Natural killer cell treated with Interleukin-12 subunit alpha and Interleukin-12 subunit beta and Interleukin-15 and Interleukin-18, amount 100 ng/mL, for 72 hours (primary cell): ENCODE measurements at regions not wholly inside any gene's neighbourhood (a gene's known extent, or its start where the extent isn't known, plus 50 kb on each side); places are given as distances from the start of the nearest gene placed in this dataset.
A peak's percentile ranks its signal among the peaks of the same experiment; 100 is the strongest.

Experiments used
- ATAC-seq, 2 donors: fragments of 150-1000 bp; cut with Tn5 transposase in 1 of 2; sonication (Bioruptor Pico), chemical (Tn5 transposase) in 1 of 2; 2 replicates each; pipeline ENCODE4 v1.10.0; 2021
- DNase-seq: peaks from one replicate; pipeline ENCODE4 v3.0.0; 2022; ENCODE audit warnings: low spot score
- H3K27ac Mint-ChIP-seq, 2 donors: 1 replicate in 1 of 2; 2 replicates in 1 of 2; pipeline ENCODE4 v1.8.0; 2022; ENCODE audit warnings: mixed read lengths in 2 of 2, mild to moderate bottlenecking in 1 of 2, moderate library complexity in 1 of 2
- H3K27me3 Mint-ChIP-seq, 2 donors: 1 replicate in 1 of 2; 2 replicates in 1 of 2; pipeline ENCODE4 v1.8.0; 2022; ENCODE audit warnings: mixed read lengths in 2 of 2
- H3K36me3 Mint-ChIP-seq: one replicate; pipeline ENCODE4 v1.8.0; 2022; ENCODE audit warnings: mixed read lengths
- H3K4me1 Mint-ChIP-seq, 2 donors: 1 replicate in 1 of 2; 2 replicates in 1 of 2; pipeline ENCODE4 v1.8.0; 2022; ENCODE audit warnings: low read depth in 2 of 2, mixed read lengths in 2 of 2, mild to moderate bottlenecking in 1 of 2
- H3K4me3 Mint-ChIP-seq: one replicate; pipeline ENCODE4 v1.8.0; 2022; ENCODE audit warnings: mixed read lengths
- H3K9me3 Mint-ChIP-seq: 2 replicates; pipeline ENCODE4 v1.8.0; 2022; ENCODE audit warnings: mixed read lengths

GRCh38 chr9:81506941-81507864 lies 182.1 kb downstream of the TLE1 start:
- ATAC-seq: no peak

GRCh38 chr9:81499594-81499993 lies 189.8 kb downstream of the TLE1 start:
- H3K4me1 Mint-ChIP-seq: no peaks in the 10 kb centered on the region
- no peaks in the 10 kb centered on the region for H3K36me3 Mint-ChIP-seq
- DNase-seq (no peak), ATAC-seq (no peak)
- peaks cover 5% of the 10 kb centered on the region in 2 donors for H3K27me3 Mint-ChIP-seq
- no peak overlapping the region for H3K4me3 Mint-ChIP-seq
- H3K9me3 Mint-ChIP-seq: no peaks in the 10 kb centered on the region
- H3K27ac Mint-ChIP-seq: no peak overlapping the region

More at GRCh38 chr9:81506941-81507864, 182.1 kb downstream of the TLE1 start:
- peaks cover 0 to 6% of the 10 kb centered on the region in 2 donors for H3K4me1 Mint-ChIP-seq
- H3K9me3 Mint-ChIP-seq: no peaks in the 10 kb centered on the region
- no peak for DNase-seq
- H3K27me3 Mint-ChIP-seq: peaks cover 16 to 17% of the 10 kb centered on the region in 2 donors
- no peak overlapping the region for H3K4me3 Mint-ChIP-seq
- no peak overlapping the region for H3K27ac Mint-ChIP-seq
- H3K36me3 Mint-ChIP-seq: no peaks in the 10 kb centered on the region

GRCh38 chr9:81499021-81499454 lies 190.3 kb downstream of the TLE1 start:
- Mint-ChIP-seq H3K4me1 (no peaks in the 10 kb centered on the region), H3K27me3 (peaks cover 3 to 5% of the 10 kb centered on the region in 2 donors), H3K4me3 (no peak overlapping the region), H3K36me3 (no peaks in the 10 kb centered on the region), H3K27ac (no peak overlapping the region), H3K9me3 (no peaks in the 10 kb centered on the region)
- ATAC-seq: no peak
- DNase-seq: no peak

GRCh38 chr9:81498576-81498975 lies 190.8 kb downstream of the TLE1 start:
- no peak for DNase-seq
- Mint-ChIP-seq H3K4me3 (no peak overlapping the region), H3K27me3 (peaks cover 2 to 5% of the 10 kb centered on the region in 2 donors), H3K36me3 (no peaks in the 10 kb centered on the region), H3K9me3 (no peaks in the 10 kb centered on the region), H3K4me1 (no peaks in the 10 kb centered on the region), H3K27ac (no peak overlapping the region)
- no peak for ATAC-seq

- no peak for DNase-seq
- Mint-ChIP-seq H3K27me3 (peaks cover under 1 to 5% of the 10 kb centered on the region in 2 donors), H3K9me3 (no peaks in the 10 kb centered on the region), H3K36me3 (no peaks in the 10 kb centered on the region), H3K4me1 (no peaks in the 10 kb centered on the region), H3K4me3 (no peak overlapping the region), H3K27ac (no peak overlapping the region)
- no peak for ATAC-seq
These were observed 192.3 kb downstream of the TLE1 start for GRCh38 chr9:81497091-81497490.

GRCh38 chr9:81492710-81493447 lies 196.5 kb downstream of the TLE1 start:
- peaks cover 0 to 5% of the 10 kb centered on the region in 2 donors for H3K27me3 Mint-ChIP-seq
- no peak overlapping the region for H3K4me3 Mint-ChIP-seq
- ATAC-seq (no peak), DNase-seq (no peak)
- no peak overlapping the region for H3K27ac Mint-ChIP-seq
- H3K9me3 Mint-ChIP-seq: no peaks in the 10 kb centered on the region
- no peaks in the 10 kb centered on the region for H3K4me1 Mint-ChIP-seq
- no peaks in the 10 kb centered on the region for H3K36me3 Mint-ChIP-seq

- Mint-ChIP-seq H3K36me3 (no peaks in the 10 kb centered on the region), H3K4me3 (no peak overlapping the region), H3K27me3 (peaks cover under 1 to 2% of the 10 kb centered on the region in 2 donors), H3K27ac (no peak overlapping the region), H3K9me3 (no peaks in the 10 kb centered on the region), H3K4me1 (no peaks in the 10 kb centered on the region)
- DNase-seq (no peak), ATAC-seq (no peak)
These were observed 198.6 kb downstream of the TLE1 start for GRCh38 chr9:81490605-81491331.

GRCh38 chr9:81489046-81489445 lies 200.3 kb downstream of the TLE1 start:
- Mint-ChIP-seq H3K4me1 (no peaks in the 10 kb centered on the region), H3K27ac (no peak overlapping the region), H3K4me3 (no peak overlapping the region), H3K9me3 (no peaks in the 10 kb centered on the region), H3K27me3 (peaks cover 0 to 2% of the 10 kb centered on the region in 2 donors), H3K36me3 (no peaks in the 10 kb centered on the region)
- DNase-seq (no peak), ATAC-seq (no peak)

GRCh38 chr9:81480828-81481604 lies 208.3 kb downstream of the TLE1 start:
- Mint-ChIP-seq H3K27me3 (no peaks in the 10 kb centered on the region), H3K27ac (no peak overlapping the region), H3K4me3 (no peak overlapping the region), H3K4me1 (no peaks in the 10 kb centered on the region), H3K9me3 (no peaks in the 10 kb centered on the region), H3K36me3 (no peaks in the 10 kb centered on the region)
- DNase-seq: no peak
- ATAC-seq: no peak

GRCh38 chr9:81479573-81479972 lies 209.8 kb downstream of the TLE1 start:
- no peaks in the 10 kb centered on the region for H3K9me3 Mint-ChIP-seq
- DNase-seq: no peak
- no peak overlapping the region for H3K4me3 Mint-ChIP-seq
- no peak overlapping the region for H3K27ac Mint-ChIP-seq
- peak in 1 of 2 donors; percentile 40 for ATAC-seq
- no peaks in the 10 kb centered on the region for H3K4me1 Mint-ChIP-seq
- no peaks in the 10 kb centered on the region for H3K36me3 Mint-ChIP-seq
- peaks cover 1 to 6% of the 10 kb centered on the region in 2 donors for H3K27me3 Mint-ChIP-seq

- peaks cover 2 to 10% of the 10 kb centered on the region in 2 donors for H3K27me3 Mint-ChIP-seq
- DNase-seq: no peak
- no peaks in the 10 kb centered on the region for H3K4me1 Mint-ChIP-seq
- no peak overlapping the region for H3K27ac Mint-ChIP-seq
- no peak for ATAC-seq
- H3K4me3 Mint-ChIP-seq: no peak overlapping the region
- H3K36me3 Mint-ChIP-seq: no peaks in the 10 kb centered on the region
- H3K9me3 Mint-ChIP-seq: no peaks in the 10 kb centered on the region
These were observed 211.7 kb downstream of the TLE1 start for GRCh38 chr9:81477669-81478068.

- no peak overlapping the region for H3K27ac Mint-ChIP-seq
- H3K9me3 Mint-ChIP-seq: no peaks in the 10 kb centered on the region
These were observed 212.4 kb downstream of the TLE1 start for GRCh38 chr9:81476813-81477490.

More at GRCh38 chr9:81476813-81477490, 212.4 kb downstream of the TLE1 start:
- H3K4me3 Mint-ChIP-seq: no peak overlapping the region
- H3K27me3 Mint-ChIP-seq: peaks cover 2 to 10% of the 10 kb centered on the region in 2 donors
- no peak for DNase-seq
- no peaks in the 10 kb centered on the region for H3K4me1 Mint-ChIP-seq
- no peak for ATAC-seq
- no peaks in the 10 kb centered on the region for H3K36me3 Mint-ChIP-seq
